NCI-H2171 (cell line): ENCODE measurements at regions not wholly inside any gene's neighbourhood (a gene's known extent, or its start where the extent isn't known, plus 50 kb on each side); places are given as distances from the start of the nearest gene placed in this dataset.
"Not testable (repeated sequence)": the region's sequence is repeated elsewhere in the genome, so short reads cannot be mapped to it uniquely, and the experiment has no call there.

Source experiments
- DNase-seq: peaks from one replicate; lab custom pipeline; 2025; lab: John Stamatoyannopoulos, UW

- DNase-seq = no peak
Observed at GRCh38 chr21:23607782-23608431, 1999.4 kb downstream of the MRPL39 start.

GRCh38 chr21:23601549-23601948 is 2005.7 kb downstream of the MRPL39 start:
- no peak for DNase-seq

GRCh38 chr21:23593582-23593981 is 2013.7 kb downstream of the MRPL39 start:
- no peak for DNase-seq

GRCh38 chr21:23585419-23585818 is 2021.9 kb downstream of the MRPL39 start:
- no peak for DNase-seq

- DNase-seq = no peak
Observed at GRCh38 chr21:23579573-23579972, 2027.7 kb downstream of the MRPL39 start.

GRCh38 chr21:23578027-23578426 is 2029.3 kb downstream of the MRPL39 start:
- no peak for DNase-seq

- no peak for DNase-seq
Observed at GRCh38 chr21:23574932-23575331, 2032.3 kb downstream of the MRPL39 start.

GRCh38 chr21:23548924-23549323 is 2058.4 kb downstream of the MRPL39 start:
- DNase-seq = not testable (repeated sequence)

- DNase-seq = no peak
Observed at GRCh38 chr21:23543333-23543732, 2063.9 kb downstream of the MRPL39 start.

GRCh38 chr21:23542097-23542496 is 2065.2 kb downstream of the MRPL39 start:
- DNase-seq = no peak

GRCh38 chr21:23541571-23541970 is 2065.7 kb downstream of the MRPL39 start:
- DNase-seq = no peak

- DNase-seq = peak; percentile 26
Observed at GRCh38 chr21:23534850-23535249, 2072.4 kb downstream of the MRPL39 start.

GRCh38 chr21:23531444-23531843 is 2075.8 kb downstream of the MRPL39 start:
- no peak for DNase-seq

- DNase-seq = no peak
Observed at GRCh38 chr21:23524685-23525084, 2082.6 kb downstream of the MRPL39 start.

GRCh38 chr21:23522751-23523150 is 2084.5 kb downstream of the MRPL39 start:
- no peak for DNase-seq

- no peak for DNase-seq
Observed at GRCh38 chr21:23507501-23507900, 2099.8 kb downstream of the MRPL39 start.

- no peak for DNase-seq
Observed at GRCh38 chr21:23496729-23497128, 2110.6 kb downstream of the MRPL39 start.

GRCh38 chr21:23488245-23488644 is 2119.0 kb downstream of the MRPL39 start:
- DNase-seq = no peak

- no peak for DNase-seq
Observed at GRCh38 chr21:23480591-23481270, 2126.6 kb downstream of the MRPL39 start.

GRCh38 chr21:23478381-23478780 is 2128.9 kb downstream of the MRPL39 start:
- DNase-seq = no peak

- DNase-seq = no peak
Observed at GRCh38 chr21:23475281-23476219, 2131.7 kb downstream of the MRPL39 start.

GRCh38 chr21:23471877-23472276 is 2135.4 kb downstream of the MRPL39 start:
- DNase-seq = no peak

GRCh38 chr21:23463365-23463764 is 2143.9 kb downstream of the MRPL39 start:
- no peak for DNase-seq
